CMK (cell line): ENCODE measurements at regions not wholly inside any gene's neighbourhood (a gene's known extent, or its start where the extent isn't known, plus 50 kb on each side); places are given as distances from the start of the nearest gene placed in this dataset.
"Not testable (repeated sequence)": the region's sequence is repeated elsewhere in the genome, so short reads cannot be mapped to it uniquely, and the experiment has no call there.

Experiments used
- DNase-seq: peaks from one replicate; pipeline ENCODE4 v3.0.0-alpha.2; 2010; ENCODE audit warnings: low read depth

DNA sequence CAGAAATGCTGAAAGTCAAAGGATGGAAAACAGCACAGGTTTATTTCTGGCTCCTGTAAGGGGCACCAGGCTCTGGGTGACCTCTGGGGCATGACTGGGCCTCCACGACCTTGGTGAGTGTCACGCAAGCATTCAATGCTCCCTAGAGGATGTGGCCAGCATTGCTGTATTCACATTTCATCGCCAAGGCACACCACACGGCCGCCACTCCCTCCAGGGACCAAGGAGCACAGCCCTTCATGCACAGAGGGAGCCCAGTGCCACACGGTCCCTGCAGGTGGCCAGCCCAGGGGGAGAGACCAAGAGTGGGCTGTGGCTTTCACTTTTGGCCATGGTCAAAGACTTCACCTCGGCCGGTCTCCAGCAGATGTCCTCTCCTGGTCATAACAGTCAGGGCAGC is 137.4 kb upstream of the TNRC6C start:
- no peak for DNase-seq

- DNase-seq = no peak
Observed at GRCh38 chr17:77822302-77823030, 136.0 kb upstream of the TNRC6C start.

- DNase-seq = no peak
Observed at GRCh38 chr17:77824102-77824779, 134.3 kb upstream of the TNRC6C start.

DNA sequence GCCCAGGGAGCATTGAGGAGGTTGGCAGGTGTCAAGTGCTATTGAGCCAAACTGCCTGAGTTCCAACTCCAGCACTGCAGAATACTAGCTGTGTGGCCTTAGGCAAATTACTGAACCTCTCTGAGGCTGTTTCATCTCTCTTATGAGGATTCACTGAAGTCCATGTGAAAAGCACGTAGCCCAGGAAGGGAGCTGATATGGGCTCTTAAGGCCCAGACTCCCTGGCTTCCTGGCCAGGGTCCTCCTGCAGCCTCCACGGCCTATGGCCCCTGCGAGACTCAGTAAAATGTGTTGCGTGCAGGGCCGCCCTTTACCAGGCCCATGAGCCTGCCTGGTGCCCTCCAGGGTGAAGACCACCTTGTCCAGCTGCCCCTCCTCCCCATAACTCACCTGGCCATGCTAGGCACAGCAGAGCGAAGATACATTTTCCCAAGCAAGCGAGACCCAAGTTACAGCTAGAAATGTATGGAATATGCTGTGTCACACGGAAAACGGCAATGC is 133.7 kb upstream of the TNRC6C start:
- DNase-seq = no peak

- no peak for DNase-seq
Observed at GRCh38 chr17:77825621-77826020, 132.9 kb upstream of the TNRC6C start.

- no peak for DNase-seq
Observed at GRCh38 chr17:77826132-77826873, 132.2 kb upstream of the TNRC6C start.

- no peak for DNase-seq
Observed at GRCh38 chr17:77827039-77827438, 131.5 kb upstream of the TNRC6C start.

GRCh38 chr17:77827511-77827910 is 131.0 kb upstream of the TNRC6C start:
- no peak for DNase-seq

- DNase-seq = no peak
Observed at GRCh38 chr17:77828749-77829539, 129.6 kb upstream of the TNRC6C start.

GRCh38 chr17:77829843-77830799 is 128.4 kb upstream of the TNRC6C start:
- DNase-seq = no peak

GRCh38 chr17:77830816-77831473 is 127.6 kb upstream of the TNRC6C start:
- DNase-seq = no peak

GRCh38 chr17:77831474-77832179 is 126.9 kb upstream of the TNRC6C start:
- DNase-seq = no peak

- DNase-seq = no peak
Observed at GRCh38 chr17:77832180-77832560, 126.3 kb upstream of the TNRC6C start.

DNA sequence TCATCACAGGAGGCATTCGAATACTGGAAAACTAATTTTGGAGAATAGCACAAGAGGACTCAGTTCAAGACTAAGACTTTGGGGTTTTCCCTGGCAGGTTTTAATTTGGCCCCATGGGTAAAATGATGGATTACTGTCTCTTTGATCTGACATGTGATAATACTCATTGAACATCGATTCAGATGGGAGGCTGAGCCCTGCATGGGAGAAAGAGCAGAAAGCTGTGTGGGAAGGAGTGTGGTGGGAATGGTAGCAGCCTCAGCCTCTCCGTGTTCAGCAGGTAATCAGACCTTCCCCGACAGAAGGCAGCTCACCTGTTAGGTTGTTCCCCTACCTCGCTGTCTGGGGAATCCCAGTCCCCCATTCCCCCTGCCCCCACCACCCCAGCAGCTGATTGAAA is 124.7 kb upstream of the TNRC6C start:
- DNase-seq = no peak

- DNase-seq = peak; percentile 68
Observed at GRCh38 chr17:77834170-77835115, 124.1 kb upstream of the TNRC6C start.

- no peak for DNase-seq
Observed at GRCh38 chr17:77836557-77837041, 121.9 kb upstream of the TNRC6C start.

- not testable (repeated sequence) for DNase-seq
Observed at GRCh38 chr17:77837072-77837471, 121.4 kb upstream of the TNRC6C start.

DNA sequence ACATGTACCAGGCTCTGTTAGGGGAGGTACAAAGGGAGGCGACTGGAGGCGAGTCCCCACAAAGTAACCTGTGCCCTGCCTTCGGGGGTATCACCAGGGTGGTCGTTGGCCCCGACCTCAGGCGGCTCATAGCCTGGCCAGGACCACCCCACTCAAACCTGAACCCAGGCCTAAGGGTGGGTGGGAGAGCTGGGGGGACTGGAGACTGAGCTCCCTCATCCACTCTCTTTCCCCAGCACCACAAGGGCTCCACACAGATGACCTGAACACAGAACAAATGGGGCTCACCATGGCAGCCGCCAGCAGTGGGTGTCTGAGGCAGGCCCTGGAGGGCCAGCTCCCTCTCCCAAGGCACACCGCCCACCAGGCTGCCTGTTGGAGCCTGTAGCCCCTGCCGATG is 120.6 kb upstream of the TNRC6C start:
- no peak for DNase-seq
